Stomach (tissue), 8 donors: ENCODE measurements at regions not wholly inside any gene's neighbourhood (a gene's known extent, or its start where the extent isn't known, plus 50 kb on each side); places are given as distances from the start of the nearest gene placed in this dataset.

Source experiments
- DNase-seq, 2 donors: peaks; one replicate each; pipeline versions ENCODE4 v3.0.0 to v3.0.0-alpha.2; 2013 to 2019
- H3K27ac ChIP-seq, 5 donors: fragments of 200-600 bp in 4 of 5; sonication (generic) in 4 of 5; one replicate each; pipeline ENCODE4 v1.5.1; 2013 to 2019; ENCODE audit warnings: mild to moderate bottlenecking in 1 of 5, moderate library complexity in 1 of 5
- H3K27me3 ChIP-seq, 3 donors: fragments of 200-600 bp; sonication (generic); one replicate each; pipeline ENCODE4 v1.5.1; 2017 to 2019; ENCODE audit warnings: mixed run types in 1 of 3
- H3K36me3 ChIP-seq, 4 donors: fragments of 200-600 bp; sonication (generic); 1 replicate in 3 of 4; 2 replicates in 1 of 4; pipeline ENCODE4 v1.5.1; 2016 to 2019
- H3K4me1 ChIP-seq, 4 donors: fragments of 200-600 bp; sonication (generic); one replicate each; pipeline ENCODE4 v1.5.1; 2016 to 2019
- H3K4me3 ChIP-seq, 4 donors: fragments of 200-600 bp; sonication (generic) in 3 of 4; one replicate each; pipeline ENCODE4 v1.5.1; 2016 to 2019; ENCODE audit warnings: mild to moderate bottlenecking in 1 of 4
- H3K9me3 ChIP-seq, 4 donors: fragments of 200-600 bp; sonication (generic); one replicate each; pipeline ENCODE4 v1.5.1; 2016 to 2019
- EP300 ChIP-seq: sonication (generic); formaldehyde crosslinking; IDR thresholded peaks from one replicate; pipeline ENCODE4 v1.6.1; 2017; ENCODE audit warnings: antibody characterized with exemption
- POLR2A ChIP-seq, 4 donors: fragments of 450-650 bp; IDR thresholded peaks; one replicate each; pipeline ENCODE4 v1.6.1; 2016; ENCODE audit warnings: antibody characterized with exemption in 4 of 4, control low read depth in 2 of 4, mild to moderate bottlenecking in 1 of 4, moderate library complexity in 1 of 4
- POLR2AphosphoS5 ChIP-seq, 3 donors: sonication (generic); formaldehyde crosslinking; IDR thresholded peaks; one replicate each; pipeline ENCODE4 v1.6.1; 2016; ENCODE audit warnings: antibody characterized with exemption in 3 of 3
- WGBS, 5 donors: extraction: QIAGEN DNeasy Blood & Tissue Kit in 3 of 5; methylation state at CpG; one replicate each; pipeline versions ENCODE4 v1.1.5 to v1.1.7; 2013 to 2018; 5-methylcytosine and 5-hydroxymethylcytosine counted together
- intact Hi-C: fragments of 100-400 bp; cut with DNase I; formaldehyde crosslinking; loops from one replicate; pipeline ENCODE4 v1.15.1; 2023; ENCODE audit warnings: low total_unique reads
- TF ChIP-seq, protein P1 (sequence below), 7 experiments: fragments of 450-650 bp in 4 of 7; fragments of 200-600 bp in 3 of 7; sonication (generic) in 3 of 7; IDR thresholded peaks; one replicate each; pipeline ENCODE4 v1.5.1; 2016 to 2019; ENCODE audit warnings: antibody characterized with exemption in 7 of 7, control low read depth in 2 of 7, mild to moderate bottlenecking in 1 of 7
- donor health status: healthy with polysubstance abuse.
- donor health status: Bipolar disorder and iron deficiency.
- donor health status: healthy.

- no peak for TF ChIP-seq POLR2A (IDR thresholded peaks at IDR 0.05)
- TF ChIP-seq POLR2AphosphoS5 (IDR thresholded peaks at IDR 0.05) = no peak
- TF ChIP-seq, protein P1, sequence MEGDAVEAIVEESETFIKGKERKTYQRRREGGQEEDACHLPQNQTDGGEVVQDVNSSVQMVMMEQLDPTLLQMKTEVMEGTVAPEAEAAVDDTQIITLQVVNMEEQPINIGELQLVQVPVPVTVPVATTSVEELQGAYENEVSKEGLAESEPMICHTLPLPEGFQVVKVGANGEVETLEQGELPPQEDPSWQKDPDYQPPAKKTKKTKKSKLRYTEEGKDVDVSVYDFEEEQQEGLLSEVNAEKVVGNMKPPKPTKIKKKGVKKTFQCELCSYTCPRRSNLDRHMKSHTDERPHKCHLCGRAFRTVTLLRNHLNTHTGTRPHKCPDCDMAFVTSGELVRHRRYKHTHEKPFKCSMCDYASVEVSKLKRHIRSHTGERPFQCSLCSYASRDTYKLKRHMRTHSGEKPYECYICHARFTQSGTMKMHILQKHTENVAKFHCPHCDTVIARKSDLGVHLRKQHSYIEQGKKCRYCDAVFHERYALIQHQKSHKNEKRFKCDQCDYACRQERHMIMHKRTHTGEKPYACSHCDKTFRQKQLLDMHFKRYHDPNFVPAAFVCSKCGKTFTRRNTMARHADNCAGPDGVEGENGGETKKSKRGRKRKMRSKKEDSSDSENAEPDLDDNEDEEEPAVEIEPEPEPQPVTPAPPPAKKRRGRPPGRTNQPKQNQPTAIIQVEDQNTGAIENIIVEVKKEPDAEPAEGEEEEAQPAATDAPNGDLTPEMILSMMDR (IDR thresholded peaks at IDR 0.05) = no peak
- TF ChIP-seq EP300 = no peak
- Histone ChIP-seq H3K36me3 (no peaks in the 10 kb centered on the region), H3K4me1 (no peaks in the 10 kb centered on the region), H3K27ac (no peak overlapping the region), H3K27me3 (no peaks in the 10 kb centered on the region), H3K9me3 (peaks cover 0 to 7% (median 2%) of the 10 kb centered on the region in 4 donors), H3K4me3 (no peak overlapping the region)
- intact Hi-C loops = no loop called here
- no peak for DNase-seq
- WGBS, 5 donors = 75 to 82% (median 80%) methylated on average over 4 of the region's 4 CpGs
Measured at GRCh38 chr9:116049456-116049855, 104.1 kb upstream of the PAPPA start.

DNA sequence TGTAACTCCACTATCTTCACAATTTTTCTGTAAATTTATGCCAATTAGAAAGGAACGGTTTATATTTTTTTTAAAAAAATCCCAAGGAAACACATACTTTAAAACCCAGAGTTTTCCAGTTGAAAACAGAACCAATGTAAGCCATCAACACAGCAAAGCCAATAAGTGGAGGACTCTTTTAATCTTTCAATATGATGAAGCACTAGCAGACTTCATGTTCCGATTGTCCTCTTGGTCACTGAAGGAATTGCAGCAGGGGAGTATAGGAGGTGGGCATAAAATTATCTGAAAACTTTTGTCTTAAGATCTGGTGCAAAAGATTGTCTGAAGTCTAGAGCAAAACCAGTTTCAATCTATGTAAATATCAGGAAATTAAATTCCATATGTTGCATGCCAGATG is 102.1 kb upstream of the PAPPA start:
- intact Hi-C loops = no loop called here
- no peak for DNase-seq
- Histone ChIP-seq H3K27me3 (no peaks in the 10 kb centered on the region), H3K4me1 (no peaks in the 10 kb centered on the region), H3K36me3 (no peaks in the 10 kb centered on the region), H3K4me3 (no peak overlapping the region), H3K27ac (no peak overlapping the region), H3K9me3 (no peaks in the 10 kb centered on the region)
- TF ChIP-seq EP300 (no peak), POLR2AphosphoS5 (IDR thresholded peaks at IDR 0.05) (no peak), POLR2A (IDR thresholded peaks at IDR 0.05) (no peak)
- TF ChIP-seq, protein P1 (IDR thresholded peaks at IDR 0.05) = no peak
- WGBS, 5 donors = 81 to 90% (median 84%) methylated on average over 2 of the region's 2 CpGs

- Histone ChIP-seq H3K27me3 (no peaks in the 10 kb centered on the region), H3K4me3 (no peak overlapping the region), H3K9me3 (no peaks in the 10 kb centered on the region), H3K4me1 (no peaks in the 10 kb centered on the region), H3K27ac (no peak overlapping the region), H3K36me3 (no peaks in the 10 kb centered on the region)
- 68 to 77% (median 73%) methylated on average over 3 of the region's 3 CpGs for WGBS, 5 donors
- TF ChIP-seq POLR2AphosphoS5 (IDR thresholded peaks at IDR 0.05) (no peak), EP300 (no peak), POLR2A (IDR thresholded peaks at IDR 0.05) (no peak)
- TF ChIP-seq, protein P1 (IDR thresholded peaks at IDR 0.05) = no peak
- no peak for DNase-seq
- intact Hi-C loops = no loop called here
Measured at GRCh38 chr9:116055536-116055935, 98.1 kb upstream of the PAPPA start.

DNA sequence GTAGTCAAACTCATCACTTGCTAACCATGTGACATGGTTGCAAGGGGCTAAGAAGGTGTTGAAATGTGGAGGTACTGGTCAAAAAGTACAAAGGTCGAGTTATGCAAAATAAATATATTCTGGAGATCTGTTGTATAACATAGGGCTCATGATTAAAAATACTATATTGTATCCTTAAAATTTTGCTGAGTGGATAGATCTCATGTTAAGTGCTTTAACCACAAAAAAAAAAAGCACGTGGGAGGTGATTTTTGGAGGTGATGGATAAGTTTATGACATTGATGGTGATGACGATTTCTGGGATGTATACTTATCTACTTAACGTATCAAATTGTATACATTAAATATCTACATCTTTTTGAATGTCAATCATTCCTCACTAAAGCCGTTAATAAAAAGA is 96.2 kb upstream of the PAPPA start:
- 54 to 64% (median 59%) methylated on average over 5 of the region's 5 CpGs for WGBS, 5 donors
- no peaks in the 10 kb centered on the region for H3K27me3 ChIP-seq
- no peaks in the 10 kb centered on the region for H3K9me3 ChIP-seq
- H3K4me1 ChIP-seq = no peaks in the 10 kb centered on the region
- TF ChIP-seq, protein P1 (IDR thresholded peaks at IDR 0.05) = no peak
- TF ChIP-seq EP300 (no peak), POLR2A (IDR thresholded peaks at IDR 0.05) (no peak), POLR2AphosphoS5 (IDR thresholded peaks at IDR 0.05) (no peak)
- no peak overlapping the region for H3K27ac ChIP-seq
- H3K36me3 ChIP-seq = no peaks in the 10 kb centered on the region
- no peak for DNase-seq
- no peak overlapping the region for H3K4me3 ChIP-seq
- intact Hi-C loops = no loop called here
